Effector memory CD4-positive, alpha-beta T cell (primary cell): ENCODE measurements at regions not wholly inside any gene's neighbourhood (a gene's known extent, or its start where the extent isn't known, plus 50 kb on each side); places are given as distances from the start of the nearest gene placed in this dataset.
"Not testable (repeated sequence)": the region's sequence is repeated elsewhere in the genome, so short reads cannot be mapped to it uniquely, and the experiment has no call there.

Experiments used
- DNase-seq, 3 donors: peaks; one replicate each; pipeline ENCODE4 v3.0.0-alpha.2; 2020
- H3K27ac ChIP-seq: 2 replicates; pipeline ENCODE4 v1.7.0; 2013; ENCODE audit warnings: mild to moderate bottlenecking, low read length, moderate library complexity; ENCODE audit not compliant: insufficient read depth, poor library complexity, severe bottlenecking
- H3K27me3 ChIP-seq: replicated peaks from 2 replicates; pipeline ENCODE4 v1.7.0; 2013; ENCODE audit warnings: mild to moderate bottlenecking, low read length; ENCODE audit not compliant: insufficient read depth, control insufficient read depth, poor library complexity, severe bottlenecking
- H3K36me3 ChIP-seq: 2 replicates; pipeline ENCODE4 v1.7.0; 2013; ENCODE audit warnings: mild to moderate bottlenecking, low read length, moderate library complexity; ENCODE audit not compliant: control insufficient read depth, insufficient read depth
- H3K4me1 ChIP-seq: 2 replicates; pipeline ENCODE4 v1.7.0; 2013; ENCODE audit warnings: low read length, mild to moderate bottlenecking; ENCODE audit not compliant: control insufficient read depth, insufficient read depth, poor library complexity, severe bottlenecking
- H3K4me3 ChIP-seq: 2 replicates; pipeline ENCODE4 v1.7.0; 2013; ENCODE audit warnings: low read length, low read depth, mild to moderate bottlenecking; ENCODE audit not compliant: insufficient read depth, poor library complexity, severe bottlenecking
- H3K9me3 ChIP-seq: 2 replicates; pipeline ENCODE4 v1.7.0; 2013; ENCODE audit warnings: mild to moderate bottlenecking, low read length, moderate library complexity; ENCODE audit not compliant: control insufficient read depth

- no peaks in the 10 kb centered on the region for H3K36me3 ChIP-seq
- DNase-seq, result no peak
- H3K9me3 ChIP-seq, result no peaks in the 10 kb centered on the region
- H3K4me1 ChIP-seq, result no peaks in the 10 kb centered on the region
- no peak overlapping the region for H3K27ac ChIP-seq
- H3K27me3 ChIP-seq, result no peaks in the 10 kb centered on the region
- no peak overlapping the region for H3K4me3 ChIP-seq
Observed at GRCh38 chr2:56583796-56584315, 400.1 kb downstream of the CCDC85A start.

- no peaks in the 10 kb centered on the region for H3K4me1 ChIP-seq
- no peak overlapping the region for H3K27ac ChIP-seq
- H3K4me3 ChIP-seq, result no peak overlapping the region
- no peaks in the 10 kb centered on the region for H3K27me3 ChIP-seq
- no peaks in the 10 kb centered on the region for H3K9me3 ChIP-seq
- DNase-seq, result no peak
- H3K36me3 ChIP-seq, result no peaks in the 10 kb centered on the region
Observed at GRCh38 chr2:56587456-56587855, 403.7 kb downstream of the CCDC85A start.

GRCh38 chr2:56589194-56589593 lies 405.4 kb downstream of the CCDC85A start:
- H3K4me3 ChIP-seq, result no peak overlapping the region
- H3K4me1 ChIP-seq, result no peaks in the 10 kb centered on the region
- no peaks in the 10 kb centered on the region for H3K9me3 ChIP-seq
- H3K27ac ChIP-seq, result no peak overlapping the region
- H3K27me3 ChIP-seq, result no peaks in the 10 kb centered on the region
- no peaks in the 10 kb centered on the region for H3K36me3 ChIP-seq
- DNase-seq, result no peak

DNA sequence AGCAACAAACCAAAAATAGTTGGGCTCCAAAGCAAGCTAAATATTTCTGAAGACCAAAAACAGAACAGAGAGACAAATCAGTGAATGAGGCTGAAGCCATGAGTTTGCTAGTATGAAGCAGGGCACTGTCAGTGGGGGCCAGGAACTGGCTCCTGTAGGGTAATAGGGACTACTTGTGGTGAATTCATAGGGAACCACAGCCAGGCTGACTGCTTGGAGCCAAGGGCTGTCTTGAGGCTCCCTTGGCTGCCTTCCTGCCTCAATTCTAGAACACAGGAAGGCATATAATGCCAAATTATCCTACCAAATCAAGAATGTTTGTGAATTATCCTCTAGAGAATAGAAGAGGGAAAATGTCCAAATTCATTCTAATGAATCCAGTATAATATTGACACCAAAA lies 406.0 kb downstream of the CCDC85A start:
- no peak overlapping the region for H3K4me3 ChIP-seq
- H3K9me3 ChIP-seq, result no peaks in the 10 kb centered on the region
- no peak for DNase-seq
- no peaks in the 10 kb centered on the region for H3K27me3 ChIP-seq
- no peak overlapping the region for H3K27ac ChIP-seq
- no peaks in the 10 kb centered on the region for H3K36me3 ChIP-seq
- H3K4me1 ChIP-seq, result no peaks in the 10 kb centered on the region

GRCh38 chr2:56590611-56591010 lies 406.8 kb downstream of the CCDC85A start:
- H3K4me3 ChIP-seq, result no peak overlapping the region
- no peaks in the 10 kb centered on the region for H3K36me3 ChIP-seq
- no peak overlapping the region for H3K27ac ChIP-seq
- no peak for DNase-seq
- no peaks in the 10 kb centered on the region for H3K27me3 ChIP-seq
- H3K4me1 ChIP-seq, result no peaks in the 10 kb centered on the region
- H3K9me3 ChIP-seq, result no peaks in the 10 kb centered on the region

- H3K4me3 ChIP-seq, H3K4me1 ChIP-seq, H3K27me3 ChIP-seq, H3K36me3 ChIP-seq, DNase-seq, H3K9me3 ChIP-seq, H3K27ac ChIP-seq: not testable (repeated sequence)
Observed at GRCh38 chr2:56606086-56606485, 422.3 kb downstream of the CCDC85A start.

DNA sequence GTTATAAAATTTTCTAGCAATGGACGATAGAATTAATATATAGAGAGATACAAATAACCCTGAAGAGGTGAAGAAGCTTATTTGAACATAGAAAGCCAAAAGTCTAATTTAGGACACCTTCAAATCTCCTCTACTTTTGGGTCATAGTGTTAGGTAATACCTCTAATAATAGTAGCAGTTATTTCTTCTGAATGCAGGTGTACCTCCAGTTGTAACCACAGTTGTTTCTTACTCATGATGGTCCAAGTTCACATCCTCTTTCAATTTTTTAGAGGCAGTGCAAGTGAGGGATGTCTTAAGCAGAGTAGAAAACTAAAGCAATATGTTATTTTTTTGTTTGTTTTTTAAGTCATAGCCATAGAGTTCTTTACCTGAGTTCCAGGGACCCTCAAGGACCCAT lies 429.5 kb downstream of the CCDC85A start:
- no peaks in the 10 kb centered on the region for H3K9me3 ChIP-seq
- no peaks in the 10 kb centered on the region for H3K36me3 ChIP-seq
- H3K27me3 ChIP-seq, result no peaks in the 10 kb centered on the region
- H3K27ac ChIP-seq, result no peak overlapping the region
- no peak for DNase-seq
- no peak overlapping the region for H3K4me3 ChIP-seq
- no peaks in the 10 kb centered on the region for H3K4me1 ChIP-seq

GRCh38 chr2:56613920-56614319 lies 430.1 kb downstream of the CCDC85A start:
- Histone ChIP-seq H3K4me3 (no peak overlapping the region), H3K36me3 (no peaks in the 10 kb centered on the region), H3K27ac (no peak overlapping the region), H3K9me3 (no peaks in the 10 kb centered on the region), H3K4me1 (no peaks in the 10 kb centered on the region), H3K27me3 (no peaks in the 10 kb centered on the region)
- DNase-seq, result no peak

DNA sequence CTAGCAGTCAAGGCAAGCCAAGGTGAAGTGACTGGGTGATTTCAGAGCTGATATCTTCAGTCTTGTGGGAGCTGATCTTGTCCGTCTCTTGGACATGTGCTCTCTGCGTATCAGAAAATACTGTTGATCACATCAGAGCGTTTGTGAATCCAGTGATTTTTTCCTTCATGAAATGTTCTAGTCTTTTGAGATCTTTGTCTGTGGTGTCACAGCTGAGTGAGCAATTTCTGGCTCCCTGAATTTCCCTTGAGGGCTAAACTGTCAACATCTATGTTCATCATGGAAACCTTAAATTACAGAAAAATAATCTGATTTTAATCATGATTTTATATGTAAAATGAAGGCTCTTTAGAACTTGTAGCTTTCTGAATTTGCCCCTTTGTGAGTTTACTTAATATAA lies 432.0 kb downstream of the CCDC85A start:
- Histone ChIP-seq H3K36me3 (no peaks in the 10 kb centered on the region), H3K4me1 (no peaks in the 10 kb centered on the region), H3K27ac (no peak overlapping the region), H3K4me3 (no peak overlapping the region), H3K9me3 (no peaks in the 10 kb centered on the region), H3K27me3 (no peaks in the 10 kb centered on the region)
- DNase-seq, result no peak

DNA sequence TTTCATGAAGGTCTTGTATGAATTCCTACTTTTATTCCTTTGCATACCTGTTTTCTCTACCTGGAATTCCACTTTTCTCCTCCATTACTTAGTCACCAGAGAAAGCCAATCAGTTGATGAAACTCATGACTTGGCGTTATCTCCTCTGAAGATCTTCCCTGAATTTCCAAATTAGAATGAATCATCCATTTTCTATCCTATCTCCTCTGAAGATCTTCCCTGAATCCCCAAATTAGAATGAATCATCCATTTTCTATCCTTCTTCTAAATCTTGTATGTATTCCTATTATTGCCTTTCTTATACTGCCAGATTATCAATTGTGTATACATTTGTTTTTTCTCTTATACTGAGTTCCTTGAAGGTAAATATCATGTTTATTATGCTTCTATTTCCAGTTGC lies 440.4 kb downstream of the CCDC85A start:
- H3K4me1 ChIP-seq, result no peaks in the 10 kb centered on the region
- H3K9me3 ChIP-seq, result no peaks in the 10 kb centered on the region
- no peak for DNase-seq
- no peaks in the 10 kb centered on the region for H3K36me3 ChIP-seq
- no peak overlapping the region for H3K27ac ChIP-seq
- H3K4me3 ChIP-seq, result no peak overlapping the region
- no peaks in the 10 kb centered on the region for H3K27me3 ChIP-seq

GRCh38 chr2:56626927-56627326 lies 443.1 kb downstream of the CCDC85A start:
- no peaks in the 10 kb centered on the region for H3K36me3 ChIP-seq
- DNase-seq, result no peak
- H3K9me3 ChIP-seq, result no peaks in the 10 kb centered on the region
- H3K27ac ChIP-seq, result no peak overlapping the region
- H3K4me3 ChIP-seq, result no peak overlapping the region
- H3K4me1 ChIP-seq, result no peaks in the 10 kb centered on the region
- H3K27me3 ChIP-seq, result no peaks in the 10 kb centered on the region
